OCI-LY1 (cell line): ENCODE measurements at regions not wholly inside any gene's neighbourhood (a gene's known extent, or its start where the extent isn't known, plus 50 kb on each side); places are given as distances from the start of the nearest gene placed in this dataset.

ENCODE experiments used
- H2AFZ ChIP-seq: fragments of 200-600 bp; sonication (generic), shearing (Covaris generic); 2 replicates; pipeline ENCODE4 v1.6.0; 2014; ENCODE audit warnings: antibody characterized with exemption, mild to moderate bottlenecking, low read length
- H3F3A ChIP-seq: fragments of 200-600 bp; sonication (generic), shearing (Covaris generic); 2 replicates; pipeline ENCODE4 v1.6.0; 2014; ENCODE audit warnings: mild to moderate bottlenecking, antibody characterized with exemption, low read length, moderate library complexity; ENCODE audit not compliant: insufficient read depth
- H3K27ac ChIP-seq: fragments of 200-600 bp; sonication (generic); 2 replicates; pipeline ENCODE4 v1.5.1; 2014; ENCODE audit warnings: low read length, mixed run types, mild to moderate bottlenecking, low read depth; ENCODE audit not compliant: poor library complexity, severe bottlenecking
- H3K27me3 ChIP-seq: fragments of 200-600 bp; sonication (generic); 2 replicates; pipeline ENCODE4 v1.6.0; 2014; ENCODE audit warnings: antibody characterized with exemption, mild to moderate bottlenecking, low read length, moderate library complexity; ENCODE audit not compliant: insufficient read depth
- H3K36me3 ChIP-seq: fragments of 200-600 bp; sonication (generic); 2 replicates; pipeline ENCODE4 v1.6.1; 2014; ENCODE audit warnings: mild to moderate bottlenecking, antibody characterized with exemption, low read length, moderate library complexity, mixed read lengths; ENCODE audit not compliant: insufficient read depth
- H3K4me1 ChIP-seq: fragments of 200-600 bp; sonication (generic); 2 replicates; pipeline ENCODE4 v1.5.1; 2014; ENCODE audit warnings: mild to moderate bottlenecking, low read length, moderate library complexity; ENCODE audit not compliant: insufficient read depth, severe bottlenecking
- H3K4me2 ChIP-seq: fragments of 200-600 bp; sonication (generic), shearing (Covaris generic); 2 replicates; pipeline ENCODE4 v1.6.1; 2014; ENCODE audit warnings: low read length
- H3K4me3 ChIP-seq: fragments of 200-600 bp; sonication (generic); 2 replicates; pipeline ENCODE4 v1.5.1; 2014; ENCODE audit warnings: low read length, low read depth, mild to moderate bottlenecking, mixed read lengths; ENCODE audit not compliant: poor library complexity, severe bottlenecking
- H3K79me2 ChIP-seq: fragments of 200-600 bp; shearing (Covaris generic); 2 replicates; pipeline ENCODE4 v1.6.1; 2016; ENCODE audit warnings: mixed run types, low read length, mixed read lengths; ENCODE audit not compliant: insufficient read depth
- H3K9ac ChIP-seq: fragments of 200-600 bp; sonication (generic), shearing (Covaris generic); 2 replicates; pipeline ENCODE4 v1.6.1; 2014; ENCODE audit warnings: mild to moderate bottlenecking, low read length, mixed read lengths
- H3K9me2 ChIP-seq: fragments of 200-600 bp; sonication (generic), shearing (Covaris generic); 2 replicates; pipeline ENCODE4 v1.6.1; 2014; ENCODE audit warnings: low read depth, mild to moderate bottlenecking, low read length, mixed read lengths
- H3K9me3 ChIP-seq: fragments of 200-600 bp; shearing (Covaris generic); 2 replicates; pipeline ENCODE4 v1.6.1; 2014; ENCODE audit warnings: low read length, mixed read lengths
- H4K20me1 ChIP-seq: fragments of 200-600 bp; sonication (generic), shearing (Covaris generic); 2 replicates; pipeline ENCODE4 v1.6.0; 2016; ENCODE audit warnings: mild to moderate bottlenecking, low read length; ENCODE audit not compliant: insufficient read depth
- EZH2 ChIP-seq: fragments of 200-600 bp; sonication (generic), shearing (Covaris generic); IDR thresholded peaks from 2 replicates; pipeline ENCODE4 v1.8.0; 2017; ENCODE audit warnings: borderline replicate concordance, mixed run types, mild to moderate bottlenecking, antibody characterized with exemption, low read length, moderate library complexity, mixed read lengths
- TF ChIP-seq, protein P1 (sequence below): fragments of 200-600 bp; sonication (generic), shearing (Covaris generic); IDR thresholded peaks from 2 replicates; pipeline ENCODE4 v1.5.1; 2017; ENCODE audit warnings: mild to moderate bottlenecking, antibody characterized with exemption, low read length, moderate library complexity, mixed read lengths

DNA sequence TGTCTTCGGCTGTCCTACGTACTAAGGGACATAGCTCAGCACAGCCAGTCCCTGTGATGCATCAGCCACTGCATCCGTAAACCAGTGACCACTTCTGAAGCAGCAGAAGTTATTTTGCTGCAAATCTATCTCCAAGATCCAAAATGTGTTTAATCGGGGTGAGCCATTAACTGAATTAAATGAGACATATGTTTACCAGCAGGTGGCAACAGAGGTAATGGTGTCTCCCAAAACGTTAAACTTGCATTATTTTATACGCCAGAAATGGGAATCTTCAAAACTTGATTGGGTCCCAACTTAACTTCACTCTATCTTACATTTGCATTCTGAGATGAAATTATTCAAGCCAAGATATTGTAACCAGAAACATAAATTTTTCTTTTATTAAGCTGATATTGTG is 75.3 kb upstream of the BOC start:
- no peak for TF ChIP-seq EZH2
- TF ChIP-seq, protein P1, sequence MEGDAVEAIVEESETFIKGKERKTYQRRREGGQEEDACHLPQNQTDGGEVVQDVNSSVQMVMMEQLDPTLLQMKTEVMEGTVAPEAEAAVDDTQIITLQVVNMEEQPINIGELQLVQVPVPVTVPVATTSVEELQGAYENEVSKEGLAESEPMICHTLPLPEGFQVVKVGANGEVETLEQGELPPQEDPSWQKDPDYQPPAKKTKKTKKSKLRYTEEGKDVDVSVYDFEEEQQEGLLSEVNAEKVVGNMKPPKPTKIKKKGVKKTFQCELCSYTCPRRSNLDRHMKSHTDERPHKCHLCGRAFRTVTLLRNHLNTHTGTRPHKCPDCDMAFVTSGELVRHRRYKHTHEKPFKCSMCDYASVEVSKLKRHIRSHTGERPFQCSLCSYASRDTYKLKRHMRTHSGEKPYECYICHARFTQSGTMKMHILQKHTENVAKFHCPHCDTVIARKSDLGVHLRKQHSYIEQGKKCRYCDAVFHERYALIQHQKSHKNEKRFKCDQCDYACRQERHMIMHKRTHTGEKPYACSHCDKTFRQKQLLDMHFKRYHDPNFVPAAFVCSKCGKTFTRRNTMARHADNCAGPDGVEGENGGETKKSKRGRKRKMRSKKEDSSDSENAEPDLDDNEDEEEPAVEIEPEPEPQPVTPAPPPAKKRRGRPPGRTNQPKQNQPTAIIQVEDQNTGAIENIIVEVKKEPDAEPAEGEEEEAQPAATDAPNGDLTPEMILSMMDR: peak; percentile 59
- no peak overlapping the region for H3K4me3 ChIP-seq
- H3K79me2 ChIP-seq: no peaks in the 10 kb centered on the region
- H3K4me1 ChIP-seq: no peaks in the 10 kb centered on the region
- H3K36me3 ChIP-seq: no peaks in the 10 kb centered on the region
- no peaks in the 10 kb centered on the region for H4K20me1 ChIP-seq
- H3K4me2 ChIP-seq: no peak overlapping the region
- H3K27ac ChIP-seq: no peak overlapping the region
- H3K9me3 ChIP-seq: no peaks in the 10 kb centered on the region
- no peak overlapping the region for H3K9ac ChIP-seq
- H2AFZ ChIP-seq: no peak overlapping the region
- no peaks in the 10 kb centered on the region for H3F3A ChIP-seq
- H3K9me2 ChIP-seq: no peaks in the 10 kb centered on the region
- no peaks in the 10 kb centered on the region for H3K27me3 ChIP-seq

DNA sequence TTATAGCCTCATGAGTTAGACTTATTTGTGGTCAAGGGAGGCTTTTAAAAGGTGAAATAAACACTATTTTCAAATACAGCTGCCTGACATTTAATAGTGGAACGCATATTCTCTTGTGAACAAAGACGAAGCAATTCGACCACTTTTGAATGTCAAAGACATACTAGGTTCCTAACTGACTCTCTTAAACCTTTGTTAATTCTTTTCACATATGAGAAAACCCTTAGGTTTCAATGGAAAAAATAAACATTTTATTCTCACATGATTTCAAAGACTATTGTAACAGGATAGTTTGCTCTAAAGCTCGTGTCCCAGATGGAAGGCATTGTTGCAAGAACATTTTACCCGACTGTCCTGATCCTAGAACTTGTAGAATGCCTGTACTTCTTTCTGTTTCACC is 74.8 kb upstream of the BOC start:
- no peaks in the 10 kb centered on the region for H3K27me3 ChIP-seq
- H3K9me2 ChIP-seq: no peaks in the 10 kb centered on the region
- H3K79me2 ChIP-seq: no peaks in the 10 kb centered on the region
- H3K36me3 ChIP-seq: no peaks in the 10 kb centered on the region
- no peak overlapping the region for H2AFZ ChIP-seq
- H3K4me2 ChIP-seq: no peak overlapping the region
- no peak overlapping the region for H3K27ac ChIP-seq
- no peaks in the 10 kb centered on the region for H3F3A ChIP-seq
- no peaks in the 10 kb centered on the region for H3K9me3 ChIP-seq
- H3K4me3 ChIP-seq: no peak overlapping the region
- H4K20me1 ChIP-seq: no peaks in the 10 kb centered on the region
- H3K9ac ChIP-seq: no peak overlapping the region
- no peaks in the 10 kb centered on the region for H3K4me1 ChIP-seq
- TF ChIP-seq, protein P1: no peak
- TF ChIP-seq EZH2: no peak

DNA sequence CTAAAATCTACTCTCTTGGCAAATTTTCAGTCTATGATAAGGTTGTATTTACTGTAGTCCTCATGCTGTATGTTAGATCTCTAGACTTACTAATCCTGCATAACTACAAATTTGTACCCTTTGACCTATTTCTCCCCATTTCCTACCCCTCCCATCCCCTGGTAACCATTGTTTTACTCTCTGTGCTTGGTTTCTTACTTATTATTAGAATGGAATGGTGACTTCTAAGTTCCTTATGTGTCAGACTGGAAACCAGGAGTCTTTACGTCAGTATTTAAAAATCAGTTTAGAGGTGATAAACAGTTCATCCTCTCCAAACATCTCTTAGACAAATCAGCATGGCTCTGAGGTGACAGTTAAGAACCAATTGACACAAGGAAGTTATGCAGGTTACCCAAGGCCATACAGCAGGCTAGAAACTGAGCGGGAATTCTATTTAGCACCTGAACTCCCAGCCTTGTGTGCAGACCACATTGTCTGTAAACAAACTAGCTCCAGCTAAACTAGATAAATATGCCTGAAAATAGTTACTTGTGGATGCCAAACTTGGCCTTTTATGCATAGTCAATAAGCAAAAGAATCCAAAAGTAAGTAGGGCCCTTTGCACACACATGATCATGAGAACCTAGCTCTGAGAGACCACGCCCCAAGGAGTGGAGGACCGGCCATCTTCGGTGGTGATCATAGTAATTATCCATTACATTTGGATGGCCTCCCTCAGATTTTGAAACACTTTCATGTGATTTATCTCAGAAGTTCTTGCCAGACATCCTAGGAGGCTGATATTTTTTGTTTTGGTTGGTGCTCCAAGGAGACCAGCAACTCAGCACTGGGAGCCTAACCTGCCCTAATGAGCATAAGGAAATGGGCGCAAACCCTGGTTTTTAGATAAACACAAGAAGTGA is 72.3 kb upstream of the BOC start:
- no peak overlapping the region for H2AFZ ChIP-seq
- H3K9me2 ChIP-seq: no peaks in the 10 kb centered on the region
- no peak overlapping the region for H3K9ac ChIP-seq
- no peak overlapping the region for H3K4me3 ChIP-seq
- no peaks in the 10 kb centered on the region for H3K4me1 ChIP-seq
- no peak overlapping the region for H3K27ac ChIP-seq
- H3K79me2 ChIP-seq: no peaks in the 10 kb centered on the region
- H4K20me1 ChIP-seq: no peaks in the 10 kb centered on the region
- H3K36me3 ChIP-seq: no peaks in the 10 kb centered on the region
- H3F3A ChIP-seq: no peaks in the 10 kb centered on the region
- no peak overlapping the region for H3K4me2 ChIP-seq
- TF ChIP-seq, protein P1: no peak
- no peak for TF ChIP-seq EZH2
- H3K27me3 ChIP-seq: no peaks in the 10 kb centered on the region
- H3K9me3 ChIP-seq: no peaks in the 10 kb centered on the region
